Activated CD8-positive, alpha-beta T cell treated with anti-CD3 and anti-CD28 coated beads for 36 hours (primary cell): ENCODE measurements at regions not wholly inside any gene's neighbourhood (a gene's known extent, or its start where the extent isn't known, plus 50 kb on each side); places are given as distances from the start of the nearest gene placed in this dataset.
A peak's percentile ranks its signal among the peaks of the same experiment; 100 is the strongest.

Experiments used
- ATAC-seq: fragments of 200-7000 bp; cut with Tn5 transposase; one replicate; pipeline ENCODE4 v1.10.0; 2021; ENCODE audit warnings: mild to moderate bottlenecking, moderate library complexity
- CTCF ChIA-PET: fragments of 350-600 bp; sonication (Branson Sonifier 250); formaldehyde crosslinking; loops from one replicate; lab custom pipeline; 2021; ENCODE audit warnings: antibody characterized with exemption; lab: Charles Lee
- POLR2A ChIA-PET: fragments of 350-600 bp; sonication (Branson Sonifier 250); formaldehyde crosslinking; loops from one replicate; lab custom pipeline; 2021; ENCODE audit warnings: antibody characterized with exemption; lab: Charles Lee
- DNase-seq: peaks from one replicate; pipeline ENCODE4 v3.0.0-alpha.2; 2020
- H3K27ac Mint-ChIP-seq: one replicate; pipeline ENCODE4 v1.8.0; 2021; ENCODE audit warnings: mild to moderate bottlenecking, mixed read lengths
- H3K27me3 Mint-ChIP-seq: one replicate; pipeline ENCODE4 v1.8.0; 2021; ENCODE audit warnings: mixed read lengths
- H3K36me3 Mint-ChIP-seq: one replicate; pipeline ENCODE4 v1.8.0; 2021; ENCODE audit warnings: low read depth, mixed read lengths
- H3K4me1 Mint-ChIP-seq: one replicate; pipeline ENCODE4 v1.8.0; 2021; ENCODE audit warnings: low read depth, mixed read lengths
- H3K4me3 Mint-ChIP-seq: one replicate; pipeline ENCODE4 v1.8.0; 2021; ENCODE audit warnings: mild to moderate bottlenecking, moderate library complexity, mixed read lengths
- H3K9me3 Mint-ChIP-seq: one replicate; pipeline ENCODE4 v1.8.0; 2021; ENCODE audit warnings: mixed read lengths
- intact Hi-C: fragments of 100-400 bp; cut with micrococcal nuclease; formaldehyde crosslinking; loops from one replicate; pipeline ENCODE4 v1.10.0; 2022
- TF ChIP-seq, protein P1 (sequence below): fragments of 200-600 bp; IDR thresholded peaks from one replicate; pipeline ENCODE4 v1.8.0; 2022; ENCODE audit warnings: antibody characterized with exemption, mild to moderate bottlenecking

DNA sequence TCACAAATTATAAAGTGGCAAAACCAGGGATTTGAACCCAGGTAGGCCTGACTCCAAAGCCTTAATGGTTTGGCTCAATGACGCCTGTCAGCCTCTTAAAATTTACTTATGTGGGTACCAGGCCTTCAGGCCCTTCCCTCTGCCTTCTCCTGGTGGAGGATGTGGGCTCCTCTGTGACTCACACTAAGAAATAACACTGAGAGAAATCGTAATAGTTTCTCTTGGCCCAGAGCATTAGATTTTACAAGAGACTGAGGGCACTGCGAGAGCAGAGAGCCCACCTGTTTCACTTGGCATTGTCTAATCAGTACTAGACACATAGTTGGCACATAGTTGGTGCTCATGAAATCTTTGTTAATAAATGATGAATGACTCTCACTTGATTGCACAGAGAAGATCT lies 505.2 kb downstream of the SHQ1 start:
- Mint-ChIP-seq H3K27me3 (no peaks in the 10 kb centered on the region), H3K36me3 (no peaks in the 10 kb centered on the region), H3K27ac (peak overlapping the region; percentile 58), H3K4me3 (no peak overlapping the region), H3K9me3 (no peaks in the 10 kb centered on the region), H3K4me1 (peaks cover 51% of the 10 kb centered on the region)
- ChIA-PET CTCF (no interaction called here), POLR2A (no interaction called here)
- intact Hi-C loops = no loop called here
- DNase-seq (peak; percentile 66), ATAC-seq (peak; percentile 58)
- TF ChIP-seq, protein P1, sequence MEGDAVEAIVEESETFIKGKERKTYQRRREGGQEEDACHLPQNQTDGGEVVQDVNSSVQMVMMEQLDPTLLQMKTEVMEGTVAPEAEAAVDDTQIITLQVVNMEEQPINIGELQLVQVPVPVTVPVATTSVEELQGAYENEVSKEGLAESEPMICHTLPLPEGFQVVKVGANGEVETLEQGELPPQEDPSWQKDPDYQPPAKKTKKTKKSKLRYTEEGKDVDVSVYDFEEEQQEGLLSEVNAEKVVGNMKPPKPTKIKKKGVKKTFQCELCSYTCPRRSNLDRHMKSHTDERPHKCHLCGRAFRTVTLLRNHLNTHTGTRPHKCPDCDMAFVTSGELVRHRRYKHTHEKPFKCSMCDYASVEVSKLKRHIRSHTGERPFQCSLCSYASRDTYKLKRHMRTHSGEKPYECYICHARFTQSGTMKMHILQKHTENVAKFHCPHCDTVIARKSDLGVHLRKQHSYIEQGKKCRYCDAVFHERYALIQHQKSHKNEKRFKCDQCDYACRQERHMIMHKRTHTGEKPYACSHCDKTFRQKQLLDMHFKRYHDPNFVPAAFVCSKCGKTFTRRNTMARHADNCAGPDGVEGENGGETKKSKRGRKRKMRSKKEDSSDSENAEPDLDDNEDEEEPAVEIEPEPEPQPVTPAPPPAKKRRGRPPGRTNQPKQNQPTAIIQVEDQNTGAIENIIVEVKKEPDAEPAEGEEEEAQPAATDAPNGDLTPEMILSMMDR = no peak

DNA sequence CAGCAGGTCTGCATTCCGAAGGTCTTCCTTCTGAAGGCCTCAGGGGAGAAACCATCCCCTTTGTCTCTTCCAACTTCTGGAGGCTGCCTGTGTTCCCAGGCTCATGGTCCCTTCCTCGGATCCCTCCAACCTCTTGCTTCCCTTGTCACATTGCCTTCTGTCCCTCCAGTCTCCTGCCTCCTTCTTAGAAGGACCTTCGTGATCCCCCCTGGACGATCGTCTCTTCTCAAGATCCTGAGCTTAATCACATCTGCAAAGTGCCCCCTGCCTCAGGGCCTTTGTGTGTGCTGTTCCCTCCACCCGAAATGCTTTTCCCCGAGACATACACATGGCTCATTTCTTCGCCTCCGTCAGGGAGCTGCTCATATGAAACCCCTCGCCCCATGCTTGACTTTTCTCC lies 505.8 kb downstream of the SHQ1 start:
- TF ChIP-seq, protein P1 = no peak
- ChIA-PET CTCF (interaction anchor here (1.8 kb wide), 1 partner anchor 467 kb away, joined by 5 read pairs; no protein-coding TSS in a partner anchor), POLR2A (no interaction called here)
- no peaks in the 10 kb centered on the region for H3K9me3 Mint-ChIP-seq
- H3K4me3 Mint-ChIP-seq = no peak overlapping the region
- H3K4me1 Mint-ChIP-seq = peaks cover 49% of the 10 kb centered on the region
- no peak for ATAC-seq
- intact Hi-C loops = no loop called here
- H3K27ac Mint-ChIP-seq = peak overlapping the region; percentile 58
- no peaks in the 10 kb centered on the region for H3K36me3 Mint-ChIP-seq
- H3K27me3 Mint-ChIP-seq = no peaks in the 10 kb centered on the region
- DNase-seq = no peak

DNA sequence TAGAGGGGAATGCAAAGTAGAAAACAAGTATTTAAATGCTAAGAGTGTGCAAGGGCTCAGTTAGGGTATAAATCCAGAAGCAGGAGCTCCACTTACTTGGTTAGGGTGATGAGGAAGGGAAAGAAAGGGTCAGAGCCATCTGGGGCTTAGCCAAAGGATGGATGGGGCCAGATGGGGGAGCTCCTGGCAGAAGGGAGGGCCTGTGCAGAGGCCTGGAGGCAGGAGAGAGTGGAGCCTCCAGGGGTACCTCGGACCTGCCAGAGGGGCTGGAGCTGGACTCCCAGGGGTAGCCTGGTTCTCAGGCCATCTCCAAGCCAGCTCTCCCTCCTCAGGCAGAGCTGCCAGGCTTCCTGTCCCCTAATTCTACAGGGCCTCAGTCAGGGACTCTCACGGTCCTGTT lies 506.3 kb downstream of the SHQ1 start:
- Mint-ChIP-seq H3K27me3 (no peaks in the 10 kb centered on the region), H3K4me1 (peaks cover 48% of the 10 kb centered on the region), H3K27ac (no peak overlapping the region), H3K36me3 (no peaks in the 10 kb centered on the region), H3K4me3 (no peak overlapping the region), H3K9me3 (no peaks in the 10 kb centered on the region)
- CTCF ChIA-PET = interaction anchor here (1.8 kb wide), 1 partner anchor 466 kb away, joined by 5 read pairs; no protein-coding TSS in a partner anchor
- TF ChIP-seq, protein P1 = no peak
- no peak for DNase-seq
- POLR2A ChIA-PET = no interaction called here
- ATAC-seq = no peak
- intact Hi-C loops = no loop called here

- DNase-seq (no peak), ATAC-seq (no peak)
- Mint-ChIP-seq H3K4me1 (peaks cover 43% of the 10 kb centered on the region), H3K4me3 (no peak overlapping the region), H3K9me3 (no peaks in the 10 kb centered on the region), H3K27me3 (no peaks in the 10 kb centered on the region), H3K27ac (no peak overlapping the region), H3K36me3 (no peaks in the 10 kb centered on the region)
- intact Hi-C loops = no loop called here
- TF ChIP-seq, protein P1 = no peak
- CTCF ChIA-PET = interaction anchor here (1.8 kb wide), 1 partner anchor 466 kb away, joined by 5 read pairs; no protein-coding TSS in a partner anchor
- POLR2A ChIA-PET = no interaction called here
Measured at GRCh38 chr3:72341380-72341770, 506.9 kb downstream of the SHQ1 start.

DNA sequence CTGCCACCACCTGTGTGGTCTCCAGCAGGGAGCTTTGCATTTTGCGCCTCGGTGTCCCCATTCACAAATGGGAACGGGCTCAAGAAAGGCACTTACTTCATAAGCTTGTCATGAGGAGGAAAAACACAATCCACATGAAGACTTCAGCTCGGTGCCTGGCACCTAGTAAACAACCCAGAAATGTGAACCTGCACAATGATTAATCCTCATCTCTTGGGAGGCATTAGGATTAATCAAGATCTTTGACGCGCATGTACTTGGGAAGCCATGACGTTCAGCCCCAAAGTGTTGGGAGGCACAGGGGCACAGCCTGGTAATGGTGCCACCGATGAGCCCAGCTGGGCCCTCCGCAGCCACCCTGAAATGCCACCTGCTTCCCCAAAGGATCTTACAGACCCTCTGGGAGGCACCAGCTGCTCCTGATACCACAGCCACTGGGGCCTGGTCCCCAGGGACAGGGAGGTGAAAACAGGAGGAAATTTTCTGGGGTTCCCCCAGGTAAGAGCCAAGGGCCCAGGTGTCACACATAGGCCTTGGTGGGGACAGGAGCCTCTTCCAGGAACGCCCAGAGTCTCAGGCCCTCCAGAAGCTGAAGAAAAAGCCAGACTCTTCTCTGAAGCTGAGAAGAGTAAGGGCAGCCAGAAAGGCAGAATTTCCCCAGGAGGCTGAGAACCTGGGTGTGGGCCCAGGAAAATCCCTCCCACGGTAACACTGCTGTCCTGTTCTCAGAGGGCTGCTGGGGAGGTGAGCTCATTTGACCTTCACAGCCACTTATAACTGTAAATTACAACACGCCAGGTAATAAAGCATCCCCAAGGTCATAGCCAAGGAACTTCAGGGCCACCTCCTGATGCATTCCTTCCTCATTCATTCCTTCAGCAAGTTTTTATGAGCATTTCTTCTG lies 507.5 kb downstream of the SHQ1 start:
- H3K4me3 Mint-ChIP-seq = no peak overlapping the region
- CTCF ChIA-PET = interaction anchor here (1.8 kb wide), 1 partner anchor 465 kb away, joined by 5 read pairs; no protein-coding TSS in a partner anchor

More for the DNA sequence above, 507.5 kb downstream of the SHQ1 start:
- H3K27me3 Mint-ChIP-seq = no peaks in the 10 kb centered on the region
- peaks cover 36% of the 10 kb centered on the region for H3K4me1 Mint-ChIP-seq
- POLR2A ChIA-PET = no interaction called here
- H3K27ac Mint-ChIP-seq = no peak overlapping the region
- no peak for ATAC-seq
- DNase-seq = peak; percentile 23
- TF ChIP-seq, protein P1 = no peak
- no peaks in the 10 kb centered on the region for H3K9me3 Mint-ChIP-seq
- no peaks in the 10 kb centered on the region for H3K36me3 Mint-ChIP-seq
- intact Hi-C loops = no loop called here
